PC-9 (cell line): ENCODE measurements at regions not wholly inside any gene's neighbourhood (a gene's known extent, or its start where the extent isn't known, plus 50 kb on each side); places are given as distances from the start of the nearest gene placed in this dataset.

Source experiments
- BruUV-seq: library from RNA; stranded (reverse); fragments of 400-500 nt; replicated peaks from 2 replicates; lab custom pipeline; 2021; lab: Mats Ljungman, UMichigan
- CTCF ChIA-PET: fragments of 300-600 bp; sonication (Branson Sonifier 250); formaldehyde crosslinking; loops from one replicate; lab custom pipeline; 2022; ENCODE audit warnings: antibody characterized with exemption; lab: Charles Lee
- POLR2A ChIA-PET: fragments of 300-600 bp; sonication (Branson Sonifier 250); formaldehyde crosslinking; loops from one replicate; lab custom pipeline; 2022; ENCODE audit warnings: antibody characterized with exemption; ENCODE audit not compliant: unreplicated experiment; lab: Charles Lee
- DNase-seq, 2 experiments: peaks; one replicate each; pipeline versions ENCODE4 v3.0.0 to v3.0.0-alpha.2; 2015 to 2022; ENCODE audit warnings: mixed read lengths in 1 of 2
- H2AFZ ChIP-seq: fragments of 200-600 bp; sonication (generic); 2 replicates; pipeline ENCODE4 v1.8.1; 2017; ENCODE audit warnings: antibody characterized with exemption
- H3F3A ChIP-seq: fragments of 200-600 bp; sonication (generic); 2 replicates; pipeline ENCODE4 v1.8.1; 2017; ENCODE audit warnings: antibody characterized with exemption, mild to moderate bottlenecking, low read depth; ENCODE audit not compliant: insufficient read depth
- H3K27ac ChIP-seq: fragments of 200-600 bp; sonication (generic); 2 replicates; pipeline ENCODE4 v1.6.1; 2016; ENCODE audit warnings: mixed run types
- H3K27me3 ChIP-seq: fragments of 200-600 bp; sonication (generic); 2 replicates; pipeline ENCODE4 v1.6.1; 2016; ENCODE audit warnings: low read depth, mixed run types; ENCODE audit not compliant: insufficient read depth
- H3K36me3 ChIP-seq: fragments of 200-600 bp; sonication (generic); 2 replicates; pipeline ENCODE4 v1.6.1; 2016; ENCODE audit warnings: low read depth, mixed run types
- H3K4me1 ChIP-seq: fragments of 200-600 bp; sonication (generic); replicated peaks from 2 replicates; pipeline ENCODE4 v1.6.1; 2016; ENCODE audit warnings: mixed run types; ENCODE audit not compliant: insufficient read depth
- H3K4me2 ChIP-seq: fragments of 200-600 bp; sonication (generic); 2 replicates; pipeline ENCODE4 v1.6.1; 2017; ENCODE audit warnings: mixed run types
- H3K4me3 ChIP-seq: fragments of 200-600 bp; sonication (generic); 2 replicates; pipeline ENCODE4 v1.6.1; 2016; ENCODE audit warnings: mixed run types
- H3K79me2 ChIP-seq: fragments of 200-600 bp; sonication (generic); 2 replicates; pipeline ENCODE4 v1.6.1; 2017; ENCODE audit warnings: low read depth, mixed run types
- H3K9me2 ChIP-seq: fragments of 200-600 bp; sonication (generic); 2 replicates; pipeline ENCODE4 v1.8.1; 2017; ENCODE audit warnings: mild to moderate bottlenecking; ENCODE audit not compliant: insufficient read depth
- H3K9me3 ChIP-seq: fragments of 200-600 bp; sonication (generic); 2 replicates; pipeline ENCODE4 v1.8.1; 2016; ENCODE audit warnings: low read depth; ENCODE audit not compliant: insufficient read depth
- H4K20me1 ChIP-seq: fragments of 200-600 bp; sonication (generic); 2 replicates; pipeline ENCODE4 v1.8.1; 2017; ENCODE audit not compliant: insufficient read depth
- CTCF ChIP-seq: fragments of 200-600 bp; sonication (generic); conservative IDR thresholded peaks from 2 replicates; pipeline ENCODE4 v1.6.1; 2017; ENCODE audit warnings: mixed run types, antibody characterized with exemption, mild to moderate bottlenecking, moderate library complexity
- EZH2 ChIP-seq: fragments of 200-600 bp; sonication (generic); IDR thresholded peaks from 2 replicates; pipeline ENCODE4 v1.8.0; 2017; ENCODE audit warnings: antibody characterized with exemption, low read depth
- intact Hi-C: fragments of 100-400 bp; cut with micrococcal nuclease; formaldehyde crosslinking; loops from one replicate; pipeline ENCODE4 v1.10.0; 2022; ENCODE audit not compliant: unreplicated experiment

GRCh38 chr5:164909673-164910072, 1404.3 kb downstream of the MAT2B start:
- Histone ChIP-seq H3K79me2 (no peaks in the 10 kb centered on the region), H2AFZ (no peak overlapping the region), H3K4me3 (no peak overlapping the region), H4K20me1 (no peaks in the 10 kb centered on the region), H3K27me3 (no peaks in the 10 kb centered on the region), H3K4me1 (no peaks in the 10 kb centered on the region), H3F3A (no peaks in the 10 kb centered on the region), H3K9me2 (no peaks in the 10 kb centered on the region), H3K4me2 (no peak overlapping the region), H3K36me3 (no peaks in the 10 kb centered on the region), H3K9me3 (no peaks in the 10 kb centered on the region), H3K27ac (no peak overlapping the region)
- ChIA-PET CTCF (no interaction called here), POLR2A (no interaction called here)
- TF ChIP-seq EZH2 (no peak), CTCF (no peak)
- intact Hi-C loops = no loop called here
- no peak for DNase-seq
- no TSS peak for BruUV-seq

- no TSS peak for BruUV-seq
- H3K9me3 ChIP-seq = no peaks in the 10 kb centered on the region
- POLR2A ChIA-PET = no interaction called here
- no peak overlapping the region for H3K27ac ChIP-seq
- no peaks in the 10 kb centered on the region for H3F3A ChIP-seq
- no peak for DNase-seq
- no peak overlapping the region for H3K4me3 ChIP-seq
- CTCF ChIA-PET = no interaction called here
- H3K36me3 ChIP-seq = no peaks in the 10 kb centered on the region
- no peak overlapping the region for H3K4me2 ChIP-seq
- intact Hi-C loops = no loop called here
- TF ChIP-seq EZH2 (no peak), CTCF (no peak)
- no peaks in the 10 kb centered on the region for H4K20me1 ChIP-seq
- no peaks in the 10 kb centered on the region for H3K4me1 ChIP-seq
- no peaks in the 10 kb centered on the region for H3K79me2 ChIP-seq
- no peaks in the 10 kb centered on the region for H3K9me2 ChIP-seq
- H2AFZ ChIP-seq = no peak overlapping the region
- H3K27me3 ChIP-seq = no peaks in the 10 kb centered on the region
Measured at GRCh38 chr5:164921722-164922121, 1416.3 kb downstream of the MAT2B start.

- intact Hi-C loops = no loop called here
- H3K27ac ChIP-seq = no peak overlapping the region
- ChIA-PET POLR2A (no interaction called here), CTCF (no interaction called here)
- peak overlapping the region; percentile 31; the same call in 1 of the 2 replicates for H3K4me2 ChIP-seq
- H3K4me1 ChIP-seq = no peaks in the 10 kb centered on the region
- no peak for DNase-seq
- H3K27me3 ChIP-seq = no peaks in the 10 kb centered on the region
- no peak overlapping the region for H2AFZ ChIP-seq
- no peaks in the 10 kb centered on the region for H3K9me3 ChIP-seq
- no peaks in the 10 kb centered on the region for H3K79me2 ChIP-seq
- no peaks in the 10 kb centered on the region for H4K20me1 ChIP-seq
- no peaks in the 10 kb centered on the region for H3K36me3 ChIP-seq
- no TSS peak for BruUV-seq
- TF ChIP-seq CTCF (no peak), EZH2 (no peak)
- no peak overlapping the region for H3K4me3 ChIP-seq
- no peaks in the 10 kb centered on the region for H3F3A ChIP-seq
- no peaks in the 10 kb centered on the region for H3K9me2 ChIP-seq
Measured at GRCh38 chr5:164934039-164934438, 1428.6 kb downstream of the MAT2B start.
